HEK293 (cell line): ENCODE measurements at regions not wholly inside any gene's neighbourhood (a gene's known extent, or its start where the extent isn't known, plus 50 kb on each side); places are given as distances from the start of the nearest gene placed in this dataset.

ENCODE experiments used
- BCL11B ChIP-seq: fragments of 450-650 bp; formaldehyde crosslinking; IDR thresholded peaks from 2 replicates; pipeline ENCODE4 v1.5.1; 2016; ENCODE audit warnings: low read depth, missing biosample characterization, missing genetic modification characterization
- REPIN1 ChIP-seq: fragments of 450-650 bp; formaldehyde crosslinking; IDR thresholded peaks from 2 replicates; pipeline ENCODE4 v1.5.1; 2017; ENCODE audit warnings: missing biosample characterization, missing genetic modification characterization, low read depth
- TCF7L2 ChIP-seq: IDR thresholded peaks from 2 replicates; pipeline ENCODE4 v1.6.1; 2011; ENCODE audit warnings: low read depth, mild to moderate bottlenecking, inconsistent platforms, low read length, moderate library complexity, borderline replicate concordance
- TRIM28 ChIP-seq: IDR thresholded peaks from 2 replicates; pipeline ENCODE4 v1.6.1; 2011; ENCODE audit warnings: low read length, control low read depth, borderline replicate concordance
- ZBTB17 ChIP-seq: fragments of 450-650 bp; formaldehyde crosslinking; IDR thresholded peaks from 2 replicates; pipeline ENCODE4 v1.5.1; 2016; ENCODE audit warnings: missing biosample characterization, missing genetic modification characterization
- ZBTB48 ChIP-seq: fragments of 450-650 bp; formaldehyde crosslinking; IDR thresholded peaks from 2 replicates; pipeline ENCODE4 v1.5.1; 2016; ENCODE audit warnings: missing biosample characterization, missing genetic modification characterization
- ZFHX2 ChIP-seq: fragments of 450-650 bp; formaldehyde crosslinking; conservative IDR thresholded peaks from 2 replicates; pipeline ENCODE4 v1.5.1; 2016; ENCODE audit warnings: missing biosample characterization, missing genetic modification characterization
- ZNF24 ChIP-seq: fragments of 450-650 bp; formaldehyde crosslinking; IDR thresholded peaks from 2 replicates; pipeline ENCODE4 v1.5.1; 2016; ENCODE audit warnings: missing biosample characterization, missing genetic modification characterization
- ZNF324 ChIP-seq: fragments of 450-650 bp; formaldehyde crosslinking; IDR thresholded peaks from 2 replicates; pipeline ENCODE4 v1.5.1; 2016; ENCODE audit warnings: missing biosample characterization, missing genetic modification characterization
- ZNF391 ChIP-seq: fragments of 450-650 bp; formaldehyde crosslinking; IDR thresholded peaks from 2 replicates; pipeline ENCODE4 v1.5.1; 2016; ENCODE audit warnings: low read depth, missing biosample characterization, missing genetic modification characterization, borderline replicate concordance
- ZNF433 ChIP-seq: fragments of 450-650 bp; formaldehyde crosslinking; IDR thresholded peaks from 2 replicates; pipeline ENCODE4 v1.5.1; 2016; ENCODE audit warnings: missing biosample characterization, missing genetic modification characterization, low read depth
- ZNF664 ChIP-seq: fragments of 450-650 bp; formaldehyde crosslinking; IDR thresholded peaks from 2 replicates; pipeline ENCODE4 v1.5.1; 2016; ENCODE audit warnings: missing biosample characterization, missing genetic modification characterization
- ZNF76 ChIP-seq: fragments of 450-650 bp; formaldehyde crosslinking; IDR thresholded peaks from 2 replicates; pipeline ENCODE4; 2016; ENCODE audit warnings: low read depth, missing biosample characterization, missing genetic modification characterization, borderline replicate concordance
- TF ChIP-seq, protein P1 (sequence below): fragments of 450-650 bp; formaldehyde crosslinking; conservative IDR thresholded peaks from 2 replicates; pipeline ENCODE4 v1.5.1; 2016; ENCODE audit warnings: low read depth, missing biosample characterization, missing genetic modification characterization
- TF ChIP-seq, protein P2 (sequence below): fragments of 450-650 bp; formaldehyde crosslinking; IDR thresholded peaks from 2 replicates; pipeline ENCODE4 v1.5.1; 2016; ENCODE audit warnings: missing biosample characterization, missing genetic modification characterization, borderline replicate concordance
- TF ChIP-seq, protein P3 (sequence below): fragments of 450-650 bp; formaldehyde crosslinking; IDR thresholded peaks from 2 replicates; pipeline ENCODE4 v1.5.1; 2016; ENCODE audit warnings: missing biosample characterization, missing genetic modification characterization
- TF ChIP-seq, protein P4 (sequence below): fragments of 450-650 bp; formaldehyde crosslinking; IDR thresholded peaks from 2 replicates; pipeline ENCODE4 v1.5.1; 2016; ENCODE audit warnings: missing biosample characterization, missing genetic modification characterization

DNA sequence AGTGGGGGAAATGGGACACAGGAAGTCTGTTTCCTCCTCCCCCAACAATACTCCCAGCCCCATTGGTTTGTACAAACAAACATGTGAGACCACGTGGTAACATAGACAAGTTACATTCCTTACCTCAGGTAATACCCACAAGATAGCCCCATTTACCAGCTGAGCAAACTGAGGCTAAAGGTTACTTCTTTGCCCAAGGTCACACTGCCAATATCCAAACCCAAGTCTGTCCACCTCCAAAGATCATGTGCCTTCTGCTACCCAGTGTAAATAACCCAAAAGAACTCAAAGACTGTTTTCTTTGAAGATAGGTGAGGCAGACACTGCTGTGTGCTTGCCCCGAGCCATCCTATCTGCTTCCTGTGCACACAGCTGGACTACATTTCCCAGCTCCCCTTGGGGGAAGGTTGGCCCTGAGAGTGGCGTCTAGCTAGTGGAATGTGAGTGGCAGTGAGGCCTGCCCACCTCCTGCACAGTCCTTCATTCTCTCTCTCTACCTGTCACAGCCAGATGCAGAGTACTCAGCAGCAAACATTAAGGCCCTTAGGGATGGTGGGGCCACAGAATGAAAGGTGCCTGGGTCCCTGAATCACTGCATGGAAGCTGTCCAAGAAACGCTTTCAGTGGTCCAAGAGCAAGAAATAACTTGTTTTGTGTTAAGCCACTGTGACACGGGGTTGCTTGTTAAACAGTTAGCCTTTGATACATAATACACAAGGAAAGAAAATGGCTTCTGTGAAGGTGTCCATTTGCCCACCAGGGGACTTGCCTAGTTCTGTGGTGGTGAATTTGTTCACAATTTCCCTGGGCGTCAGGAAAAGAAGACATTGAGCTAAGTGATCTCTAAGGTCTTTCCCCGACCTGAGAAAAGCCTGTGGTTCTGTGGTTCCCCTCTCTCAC, 257.7 kb upstream of the NFE2L3 start (continued):
- no peak for TF ChIP-seq ZNF391
- TF ChIP-seq ZNF76 (tag by site-specific recombination): peak; percentile 52; the same call in 1 of the 2 replicates
- TF ChIP-seq ZNF664 (tag by site-specific recombination): 0 out of 2 replicates have a peak, but pooled peaks have one; percentile 11
- TF ChIP-seq, protein P1, sequence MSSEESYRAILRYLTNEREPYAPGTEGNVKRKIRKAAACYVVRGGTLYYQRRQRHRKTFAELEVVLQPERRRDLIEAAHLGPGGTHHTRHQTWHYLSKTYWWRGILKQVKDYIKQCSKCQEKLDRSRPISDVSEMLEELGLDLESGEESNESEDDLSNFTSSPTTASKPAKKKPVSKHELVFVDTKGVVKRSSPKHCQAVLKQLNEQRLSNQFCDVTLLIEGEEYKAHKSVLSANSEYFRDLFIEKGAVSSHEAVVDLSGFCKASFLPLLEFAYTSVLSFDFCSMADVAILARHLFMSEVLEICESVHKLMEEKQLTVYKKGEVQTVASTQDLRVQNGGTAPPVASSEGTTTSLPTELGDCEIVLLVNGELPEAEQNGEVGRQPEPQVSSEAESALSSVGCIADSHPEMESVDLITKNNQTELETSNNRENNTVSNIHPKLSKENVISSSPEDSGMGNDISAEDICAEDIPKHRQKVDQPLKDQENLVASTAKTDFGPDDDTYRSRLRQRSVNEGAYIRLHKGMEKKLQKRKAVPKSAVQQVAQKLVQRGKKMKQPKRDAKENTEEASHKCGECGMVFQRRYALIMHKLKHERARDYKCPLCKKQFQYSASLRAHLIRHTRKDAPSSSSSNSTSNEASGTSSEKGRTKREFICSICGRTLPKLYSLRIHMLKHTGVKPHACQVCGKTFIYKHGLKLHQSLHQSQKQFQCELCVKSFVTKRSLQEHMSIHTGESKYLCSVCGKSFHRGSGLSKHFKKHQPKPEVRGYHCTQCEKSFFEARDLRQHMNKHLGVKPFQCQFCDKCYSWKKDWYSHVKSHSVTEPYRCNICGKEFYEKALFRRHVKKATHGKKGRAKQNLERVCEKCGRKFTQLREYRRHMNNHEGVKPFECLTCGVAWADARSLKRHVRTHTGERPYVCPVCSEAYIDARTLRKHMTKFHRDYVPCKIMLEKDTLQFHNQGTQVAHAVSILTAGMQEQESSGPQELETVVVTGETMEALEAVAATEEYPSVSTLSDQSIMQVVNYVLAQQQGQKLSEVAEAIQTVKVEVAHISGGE (tag by site-specific recombination): peak; percentile 39; the same call in 1 of the 2 replicates
- TF ChIP-seq ZNF433 (tag by site-specific recombination): no peak
- TF ChIP-seq BCL11B (tag by site-specific recombination): no peak
- TF ChIP-seq ZBTB48 (tag by site-specific recombination): peak; percentile 26; the same call in 1 of the 2 replicates
- TF ChIP-seq, protein P2, sequence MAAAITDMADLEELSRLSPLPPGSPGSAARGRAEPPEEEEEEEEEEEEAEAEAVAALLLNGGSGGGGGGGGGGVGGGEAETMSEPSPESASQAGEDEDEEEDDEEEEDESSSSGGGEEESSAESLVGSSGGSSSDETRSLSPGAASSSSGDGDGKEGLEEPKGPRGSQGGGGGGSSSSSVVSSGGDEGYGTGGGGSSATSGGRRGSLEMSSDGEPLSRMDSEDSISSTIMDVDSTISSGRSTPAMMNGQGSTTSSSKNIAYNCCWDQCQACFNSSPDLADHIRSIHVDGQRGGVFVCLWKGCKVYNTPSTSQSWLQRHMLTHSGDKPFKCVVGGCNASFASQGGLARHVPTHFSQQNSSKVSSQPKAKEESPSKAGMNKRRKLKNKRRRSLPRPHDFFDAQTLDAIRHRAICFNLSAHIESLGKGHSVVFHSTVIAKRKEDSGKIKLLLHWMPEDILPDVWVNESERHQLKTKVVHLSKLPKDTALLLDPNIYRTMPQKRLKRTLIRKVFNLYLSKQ (tag by site-specific recombination): no peak
- TF ChIP-seq ZBTB17 (tag by site-specific recombination): peak; percentile 53
- TF ChIP-seq, protein P3, sequence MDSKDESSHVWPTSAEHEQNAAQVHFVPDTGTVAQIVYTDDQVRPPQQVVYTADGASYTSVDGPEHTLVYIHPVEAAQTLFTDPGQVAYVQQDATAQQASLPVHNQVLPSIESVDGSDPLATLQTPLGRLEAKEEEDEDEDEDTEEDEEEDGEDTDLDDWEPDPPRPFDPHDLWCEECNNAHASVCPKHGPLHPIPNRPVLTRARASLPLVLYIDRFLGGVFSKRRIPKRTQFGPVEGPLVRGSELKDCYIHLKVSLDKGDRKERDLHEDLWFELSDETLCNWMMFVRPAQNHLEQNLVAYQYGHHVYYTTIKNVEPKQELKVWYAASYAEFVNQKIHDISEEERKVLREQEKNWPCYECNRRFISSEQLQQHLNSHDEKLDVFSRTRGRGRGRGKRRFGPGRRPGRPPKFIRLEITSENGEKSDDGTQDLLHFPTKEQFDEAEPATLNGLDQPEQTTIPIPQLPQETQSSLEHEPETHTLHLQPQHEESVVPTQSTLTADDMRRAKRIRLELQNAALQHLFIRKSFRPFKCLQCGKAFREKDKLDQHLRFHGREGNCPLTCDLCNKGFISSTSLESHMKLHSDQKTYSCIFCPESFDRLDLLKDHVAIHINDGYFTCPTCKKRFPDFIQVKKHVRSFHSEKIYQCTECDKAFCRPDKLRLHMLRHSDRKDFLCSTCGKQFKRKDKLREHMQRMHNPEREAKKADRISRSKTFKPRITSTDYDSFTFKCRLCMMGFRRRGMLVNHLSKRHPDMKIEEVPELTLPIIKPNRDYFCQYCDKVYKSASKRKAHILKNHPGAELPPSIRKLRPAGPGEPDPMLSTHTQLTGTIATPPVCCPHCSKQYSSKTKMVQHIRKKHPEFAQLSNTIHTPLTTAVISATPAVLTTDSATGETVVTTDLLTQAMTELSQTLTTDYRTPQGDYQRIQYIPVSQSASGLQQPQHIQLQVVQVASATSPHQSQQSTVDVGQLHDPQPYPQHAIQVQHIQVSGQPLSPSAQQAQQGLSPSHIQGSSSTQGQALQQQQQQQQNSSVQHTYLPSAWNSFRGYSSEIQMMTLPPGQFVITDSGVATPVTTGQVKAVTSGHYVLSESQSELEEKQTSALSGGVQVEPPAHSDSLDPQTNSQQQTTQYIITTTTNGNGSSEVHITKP (tag by site-specific recombination): peak; percentile 18; the same call in 1 of the 2 replicates
- no peak for TF ChIP-seq ZFHX2 (tag by site-specific recombination)
- TF ChIP-seq TCF7L2: no peak
- TF ChIP-seq, protein P4, sequence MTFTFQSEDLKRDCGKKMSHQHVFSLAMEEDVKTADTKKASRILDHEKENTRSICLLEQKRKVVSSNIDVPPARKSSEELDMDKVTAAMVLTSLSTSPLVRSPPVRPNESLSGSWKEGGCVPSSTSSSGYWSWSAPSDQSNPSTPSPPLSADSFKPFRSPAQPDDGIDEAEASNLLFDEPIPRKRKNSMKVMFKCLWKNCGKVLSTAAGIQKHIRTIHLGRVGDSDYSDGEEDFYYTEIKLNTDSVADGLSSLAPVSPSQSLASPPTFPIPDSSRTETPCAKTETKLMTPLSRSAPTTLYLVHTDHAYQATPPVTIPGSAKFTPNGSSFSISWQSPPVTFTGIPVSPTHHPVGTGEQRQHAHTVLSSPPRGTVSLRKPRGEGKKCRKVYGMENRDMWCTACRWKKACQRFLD (tag by site-specific recombination): no peak
- TF ChIP-seq ZNF24: peak; percentile 44
- TF ChIP-seq REPIN1: no peak
- TF ChIP-seq TRIM28: no peak
- 0 out of 2 replicates have a peak, but pooled peaks have one; percentile 30 for TF ChIP-seq ZNF324
